ENCODE measurements at regions not wholly inside any gene's neighbourhood (a gene's known extent, or its start where the extent isn't known, plus 50 kb on each side); places are given as distances from the start of the nearest gene placed in this dataset.

- Histone ChIP-seq H3K27ac (ENCODE audit: extremely low read depth, low read depth, low read length) (no peak overlapping the region), H3K79me2 (ENCODE audit: control insufficient read depth, insufficient read depth, low read length) (no peaks in the 10 kb centered on the region), H3K4me2 (ENCODE audit: insufficient read depth, low read length) (no peak overlapping the region), H3K27me3 (ENCODE audit: control insufficient read depth in 2 of 2, insufficient read depth in 2 of 2, low read length in 2 of 2) (no peaks in the 10 kb centered on the region), H3K9me3 (replicated peaks; ENCODE audit: control insufficient read depth, insufficient read depth, low read depth, low read length) (0 out of 2 replicates have a peak, but pooled peaks cover 2% of the 10 kb centered on the region), H3K36me3 (ENCODE audit: control insufficient read depth, insufficient read depth, low read length) (no peaks in the 10 kb centered on the region), H4K20me1 (replicated peaks; ENCODE audit: control insufficient read depth, insufficient read depth, low read length) (no peaks in the 10 kb centered on the region), H3K4me1 (replicated peaks in 1 of 2; ENCODE audit: control insufficient read depth in 2 of 2, insufficient read depth in 2 of 2, low read length in 2 of 2) (no peaks in the 10 kb centered on the region), H2AFZ (ENCODE audit: low read depth, low read length) (no peak overlapping the region), H3K9ac (ENCODE audit: insufficient read depth in 1 of 2, low read depth in 2 of 2, low read length in 2 of 2) (no peak overlapping the region), H3K4me3 (no peak overlapping the region), H3K9me1 (ENCODE audit: control insufficient read depth, insufficient read depth, low read length) (no peaks in the 10 kb centered on the region)
- FAIRE-seq: no peak
- no peak for ATAC-seq
- ChIA-PET CTCF (ENCODE audit: low intra/inter-chr PET ratio) (no interaction called here), POLR2A (no interaction called here)
- no peak for DNase-seq (ENCODE audit: extremely low read depth in 1 of 4, low spot score in 3 of 4)
- BruUV-seq (replicated peaks): no TSS peak
- in situ Hi-C loops (cut with MboI): no loop called here
- TF ChIP-seq ZBTB34 (CRISPR knock-in tag; IDR thresholded peaks at IDR 0.05) (no peak), PKNOX1 (IDR thresholded peaks at IDR 0.05) (no peak), ZNF134 (CRISPR knock-in tag; conservative IDR thresholded peaks at IDR 0.05) (no peak), ZBTB43 (CRISPR knock-in tag; IDR thresholded peaks at IDR 0.05) (no peak), CAMTA2 (CRISPR knock-in tag; conservative IDR thresholded peaks at IDR 0.05) (no peak), ATF3 (IDR thresholded peaks at IDR 0.05) (peak; percentile 51; the same call in 1 of the 2 replicates), ATF3 (CRISPR knock-in tag; conservative IDR thresholded peaks at IDR 0.05) (no peak), TAL1 (IDR thresholded peaks at IDR 0.05) (no peak)
- intact Hi-C loops (cut with micrococcal nuclease): no loop called here
Measured at GRCh38 chr7:126083014-126083413, 1153.4 kb upstream of the POT1 start.
